Ishikawa (cell line): ENCODE measurements at regions not wholly inside any gene's neighbourhood (a gene's known extent, or its start where the extent isn't known, plus 50 kb on each side); places are given as distances from the start of the nearest gene placed in this dataset.

Experiments used
- CEBPB ChIP-seq: IDR thresholded peaks from 2 replicates; pipeline ENCODE4 v1.6.1; 2012
- CREB1 ChIP-seq: IDR thresholded peaks from 2 replicates; pipeline ENCODE4 v1.6.1; 2012; ENCODE audit warnings: low read depth
- EGR1 ChIP-seq: IDR thresholded peaks from 2 replicates; pipeline ENCODE4 v1.6.1; 2012
- EP300 ChIP-seq: IDR thresholded peaks from 2 replicates; pipeline ENCODE4 v1.6.1; 2012; ENCODE audit warnings: borderline replicate concordance
- FOXM1 ChIP-seq: IDR thresholded peaks from 2 replicates; pipeline ENCODE4 v1.6.1; 2012; ENCODE audit warnings: low read depth, borderline replicate concordance
- NFIC ChIP-seq: IDR thresholded peaks from 2 replicates; pipeline ENCODE4 v1.6.1; 2012
- RAD21 ChIP-seq: IDR thresholded peaks from 2 replicates; pipeline ENCODE4 v1.6.1; 2012; ENCODE audit warnings: low read depth
- TAF1 ChIP-seq: IDR thresholded peaks from 2 replicates; pipeline ENCODE4 v1.6.1; 2012; ENCODE audit warnings: low read depth, mild to moderate bottlenecking
- TCF12 ChIP-seq: IDR thresholded peaks from 2 replicates; pipeline ENCODE4 v1.6.1; 2012; ENCODE audit warnings: low read depth
- TEAD4 ChIP-seq: IDR thresholded peaks from 2 replicates; pipeline ENCODE4 v1.6.1; 2012
- YY1 ChIP-seq: IDR thresholded peaks from 2 replicates; pipeline ENCODE4 v1.6.1; 2012; ENCODE audit warnings: low read depth
- ZBTB7A ChIP-seq: IDR thresholded peaks from 2 replicates; pipeline ENCODE4 v1.6.1; 2012; ENCODE audit warnings: low read depth
- TF ChIP-seq, protein P1 (sequence below): IDR thresholded peaks from 2 replicates; pipeline ENCODE4 v1.6.1; 2012
- TF ChIP-seq, protein P2 (sequence below): IDR thresholded peaks from 2 replicates; pipeline ENCODE4 v1.6.1; 2012
- TF ChIP-seq, protein P3 (sequence below): IDR thresholded peaks from 2 replicates; pipeline ENCODE4 v1.6.1; 2012; ENCODE audit warnings: low read depth, mild to moderate bottlenecking

DNA sequence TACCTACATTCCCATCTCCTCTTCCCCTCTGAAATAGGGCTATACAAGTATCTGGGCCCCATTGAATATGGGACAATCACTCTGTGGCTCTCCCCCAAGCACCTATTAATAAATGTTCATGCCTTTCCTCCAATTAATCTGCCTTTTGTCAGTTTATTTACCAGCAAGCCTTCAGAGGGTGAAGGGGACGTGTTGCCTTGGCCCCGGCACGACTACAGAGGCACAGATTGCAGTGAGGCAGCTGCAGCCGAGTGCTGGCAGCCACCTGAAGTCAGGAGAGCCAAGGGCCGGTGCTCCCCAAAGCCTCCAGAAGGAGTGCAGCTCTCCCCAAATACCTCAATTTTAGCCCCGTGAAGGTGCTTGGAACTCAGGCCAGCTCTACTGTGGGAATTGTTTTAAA, 580.9 kb upstream of the B3GAT1 start:
- TF ChIP-seq, protein P1, sequence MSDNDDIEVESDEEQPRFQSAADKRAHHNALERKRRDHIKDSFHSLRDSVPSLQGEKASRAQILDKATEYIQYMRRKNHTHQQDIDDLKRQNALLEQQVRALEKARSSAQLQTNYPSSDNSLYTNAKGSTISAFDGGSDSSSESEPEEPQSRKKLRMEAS = no peak
- TF ChIP-seq TCF12 (no peak), RAD21 (no peak), CREB1 (no peak), NFIC (no peak)
- TF ChIP-seq, protein P2, sequence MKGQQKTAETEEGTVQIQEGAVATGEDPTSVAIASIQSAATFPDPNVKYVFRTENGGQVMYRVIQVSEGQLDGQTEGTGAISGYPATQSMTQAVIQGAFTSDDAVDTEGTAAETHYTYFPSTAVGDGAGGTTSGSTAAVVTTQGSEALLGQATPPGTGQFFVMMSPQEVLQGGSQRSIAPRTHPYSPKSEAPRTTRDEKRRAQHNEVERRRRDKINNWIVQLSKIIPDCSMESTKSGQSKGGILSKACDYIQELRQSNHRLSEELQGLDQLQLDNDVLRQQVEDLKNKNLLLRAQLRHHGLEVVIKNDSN = no peak

DNA sequence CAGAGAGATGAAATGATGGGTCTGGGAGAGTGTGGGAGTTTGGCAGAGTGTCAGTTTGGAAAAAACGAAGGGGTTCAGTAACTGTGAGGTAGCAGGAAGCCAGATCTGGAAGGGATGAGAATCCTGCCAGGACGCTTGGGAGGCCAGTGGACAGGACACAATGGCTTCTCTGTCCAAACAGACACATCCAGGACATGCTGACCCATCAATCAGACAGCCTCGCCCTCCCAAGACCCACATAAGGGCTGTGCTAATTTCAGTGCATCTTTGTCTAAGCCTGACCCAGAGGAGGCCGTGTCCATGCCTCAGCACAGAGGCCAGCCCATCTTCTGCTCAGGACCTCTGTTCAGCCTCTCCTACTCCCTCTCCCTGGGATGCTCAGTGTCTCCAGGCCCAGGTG, 576.5 kb upstream of the B3GAT1 start:
- TF ChIP-seq RAD21 = no peak
- TF ChIP-seq, protein P3, sequence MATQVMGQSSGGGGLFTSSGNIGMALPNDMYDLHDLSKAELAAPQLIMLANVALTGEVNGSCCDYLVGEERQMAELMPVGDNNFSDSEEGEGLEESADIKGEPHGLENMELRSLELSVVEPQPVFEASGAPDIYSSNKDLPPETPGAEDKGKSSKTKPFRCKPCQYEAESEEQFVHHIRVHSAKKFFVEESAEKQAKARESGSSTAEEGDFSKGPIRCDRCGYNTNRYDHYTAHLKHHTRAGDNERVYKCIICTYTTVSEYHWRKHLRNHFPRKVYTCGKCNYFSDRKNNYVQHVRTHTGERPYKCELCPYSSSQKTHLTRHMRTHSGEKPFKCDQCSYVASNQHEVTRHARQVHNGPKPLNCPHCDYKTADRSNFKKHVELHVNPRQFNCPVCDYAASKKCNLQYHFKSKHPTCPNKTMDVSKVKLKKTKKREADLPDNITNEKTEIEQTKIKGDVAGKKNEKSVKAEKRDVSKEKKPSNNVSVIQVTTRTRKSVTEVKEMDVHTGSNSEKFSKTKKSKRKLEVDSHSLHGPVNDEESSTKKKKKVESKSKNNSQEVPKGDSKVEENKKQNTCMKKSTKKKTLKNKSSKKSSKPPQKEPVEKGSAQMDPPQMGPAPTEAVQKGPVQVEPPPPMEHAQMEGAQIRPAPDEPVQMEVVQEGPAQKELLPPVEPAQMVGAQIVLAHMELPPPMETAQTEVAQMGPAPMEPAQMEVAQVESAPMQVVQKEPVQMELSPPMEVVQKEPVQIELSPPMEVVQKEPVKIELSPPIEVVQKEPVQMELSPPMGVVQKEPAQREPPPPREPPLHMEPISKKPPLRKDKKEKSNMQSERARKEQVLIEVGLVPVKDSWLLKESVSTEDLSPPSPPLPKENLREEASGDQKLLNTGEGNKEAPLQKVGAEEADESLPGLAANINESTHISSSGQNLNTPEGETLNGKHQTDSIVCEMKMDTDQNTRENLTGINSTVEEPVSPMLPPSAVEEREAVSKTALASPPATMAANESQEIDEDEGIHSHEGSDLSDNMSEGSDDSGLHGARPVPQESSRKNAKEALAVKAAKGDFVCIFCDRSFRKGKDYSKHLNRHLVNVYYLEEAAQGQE = no peak
- TF ChIP-seq, protein P2 = no peak
- no peak for TF ChIP-seq ZBTB7A
- TF ChIP-seq TEAD4 = no peak
- no peak for TF ChIP-seq CEBPB
- TF ChIP-seq NFIC = no peak
- no peak for TF ChIP-seq FOXM1
- TF ChIP-seq TAF1 = no peak
- TF ChIP-seq, protein P1 = no peak

DNA sequence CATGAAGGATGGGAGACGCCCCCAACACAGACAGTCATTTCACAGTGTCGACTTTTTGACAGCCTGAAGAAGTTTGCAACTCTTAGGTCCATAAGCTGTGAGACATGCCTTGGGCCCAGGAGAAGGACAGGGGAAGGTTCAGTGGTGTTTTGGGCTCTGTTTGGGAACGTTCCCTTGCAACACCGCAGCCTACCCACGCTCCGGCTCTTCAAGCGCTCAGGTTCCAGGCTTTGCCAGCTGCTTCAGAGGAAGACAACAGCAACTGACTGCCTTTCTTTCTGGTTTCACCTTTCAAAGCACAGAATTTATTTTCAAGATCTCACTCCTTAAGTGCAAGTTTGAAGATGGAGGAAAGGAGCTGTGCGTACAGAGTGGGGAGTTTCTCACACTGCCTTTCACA, 575.8 kb upstream of the B3GAT1 start:
- TF ChIP-seq EGR1 (no peak), FOXM1 (no peak), ZBTB7A (no peak), EP300 (no peak), YY1 (no peak), CEBPB (no peak), NFIC (no peak), TEAD4 (no peak), CREB1 (no peak), TAF1 (no peak), RAD21 (no peak), TCF12 (no peak)
- TF ChIP-seq, protein P1 = no peak
- TF ChIP-seq, protein P2 = no peak
- TF ChIP-seq, protein P3 = no peak

DNA sequence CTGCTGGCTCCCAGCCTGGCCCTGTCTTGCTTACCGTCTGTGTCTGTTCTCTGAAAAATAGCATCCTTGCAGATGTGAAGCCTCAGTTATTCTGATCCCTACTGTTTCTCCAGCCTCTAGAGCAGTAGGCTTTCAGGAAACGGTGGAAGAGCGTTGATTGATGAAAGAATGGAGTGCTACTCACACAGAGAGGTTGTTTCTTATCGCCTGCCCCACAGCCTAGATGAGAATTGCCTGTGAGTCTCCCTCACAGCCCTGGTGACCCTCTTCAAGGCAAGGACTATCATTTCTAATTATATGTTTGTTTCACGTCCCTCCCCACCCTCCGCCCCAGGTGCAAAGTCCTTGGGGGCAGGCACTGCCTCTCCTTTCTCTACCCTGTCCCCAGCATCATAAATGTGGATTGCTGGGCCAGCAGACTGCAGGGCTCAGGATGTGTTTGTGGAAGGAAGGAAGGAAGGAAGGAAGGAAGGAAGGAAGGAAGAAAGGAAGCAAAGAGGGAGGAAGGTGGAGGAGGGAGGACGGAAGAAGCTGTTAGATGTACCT, 575.3 kb upstream of the B3GAT1 start:
- no peak for TF ChIP-seq RAD21
- no peak for TF ChIP-seq TEAD4
- TF ChIP-seq CEBPB = no peak

DNA sequence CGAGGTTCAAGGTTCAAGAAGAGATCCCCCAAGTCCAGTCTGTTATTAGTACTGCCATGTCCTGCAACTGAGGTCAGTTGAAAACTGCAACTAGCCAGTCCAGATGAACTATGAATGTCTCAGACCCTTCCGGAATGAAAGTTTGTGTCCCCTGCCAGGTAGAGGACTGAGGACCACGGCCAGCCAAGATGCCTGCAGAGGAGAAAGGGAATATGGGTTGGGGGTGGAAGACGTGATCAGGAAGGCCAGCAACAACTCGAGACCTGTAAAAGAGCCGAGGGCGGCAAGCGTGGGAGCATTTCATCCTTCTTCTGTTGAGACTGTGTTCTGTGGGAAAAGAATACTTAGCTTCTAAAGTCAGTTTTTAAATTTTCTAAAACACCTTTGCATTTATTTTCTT, 572.4 kb upstream of the B3GAT1 start:
- TF ChIP-seq RAD21 = no peak
- TF ChIP-seq, protein P2 = no peak
- no peak for TF ChIP-seq TCF12
- no peak for TF ChIP-seq TEAD4
- TF ChIP-seq NFIC = no peak
- TF ChIP-seq, protein P1 = no peak
- no peak for TF ChIP-seq YY1
- TF ChIP-seq EP300 = no peak
- no peak for TF ChIP-seq EGR1
- TF ChIP-seq, protein P3 = no peak
